MM.1S (cell line): ENCODE measurements at regions not wholly inside any gene's neighbourhood (a gene's known extent, or its start where the extent isn't known, plus 50 kb on each side); places are given as distances from the start of the nearest gene placed in this dataset.
"Not testable (repeated sequence)": the region's sequence is repeated elsewhere in the genome, so short reads cannot be mapped to it uniquely, and the experiment has no call there.

Experiments used
- CTCF ChIP-seq: fragments of 300-600 bp; sonication (generic); IDR thresholded peaks from 2 replicates; pipeline ENCODE4 v1.5.1; 2016; ENCODE audit warnings: antibody characterized with exemption, low read length, mixed read lengths
- EZH2 ChIP-seq: fragments of 300-600 bp; sonication (generic); optimal IDR thresholded peaks from 2 replicates; pipeline ENCODE3; 2017; ENCODE audit warnings: low read depth, mild to moderate bottlenecking, antibody characterized with exemption, low read length, mixed read lengths

GRCh38 chr4:49147143-49147542 lies 161.1 kb downstream of the CWH43 start:
- TF ChIP-seq CTCF, EZH2: not testable (repeated sequence)
